OCI-LY1 (cell line): ENCODE measurements at regions not wholly inside any gene's neighbourhood (a gene's known extent, or its start where the extent isn't known, plus 50 kb on each side); places are given as distances from the start of the nearest gene placed in this dataset.

Source experiments
- CTCF ChIP-seq: fragments of 200-600 bp; sonication (generic), shearing (Covaris generic); IDR thresholded peaks from 2 replicates; pipeline ENCODE4 v1.5.1; 2017; ENCODE audit warnings: mild to moderate bottlenecking, antibody characterized with exemption, low read length, moderate library complexity, mixed read lengths
- EZH2 ChIP-seq: fragments of 200-600 bp; sonication (generic), shearing (Covaris generic); IDR thresholded peaks from 2 replicates; pipeline ENCODE4 v1.8.0; 2017; ENCODE audit warnings: borderline replicate concordance, mixed run types, mild to moderate bottlenecking, antibody characterized with exemption, low read length, moderate library complexity, mixed read lengths

- TF ChIP-seq CTCF: no peak
- TF ChIP-seq EZH2: no peak
These were observed 91.0 kb upstream of the FOXA2 start for GRCh38 chr20:22675341-22675740.
